Nephron progenitor cell (in vitro differentiated cells): ENCODE measurements at regions not wholly inside any gene's neighbourhood (a gene's known extent, or its start where the extent isn't known, plus 50 kb on each side); places are given as distances from the start of the nearest gene placed in this dataset.

Source experiments
- DNase-seq: peaks from one replicate; pipeline ENCODE4 v3.0.0; 2021
- H3K27ac Mint-ChIP-seq: 2 replicates; pipeline ENCODE4 v1.8.0; 2021; ENCODE audit warnings: mild to moderate bottlenecking, moderate library complexity, mixed read lengths
- H3K27me3 Mint-ChIP-seq: 2 replicates; pipeline ENCODE4 v1.8.0; 2021; ENCODE audit warnings: mild to moderate bottlenecking, low read depth, mixed read lengths; ENCODE audit not compliant: poor library complexity
- H3K36me3 Mint-ChIP-seq: 2 replicates; pipeline ENCODE4 v1.8.0; 2021; ENCODE audit warnings: low read depth, mixed read lengths
- H3K4me1 Mint-ChIP-seq: 2 replicates; pipeline ENCODE4 v1.8.0; 2021; ENCODE audit warnings: mixed read lengths
- H3K4me3 Mint-ChIP-seq: 2 replicates; pipeline ENCODE4 v1.8.0; 2021; ENCODE audit warnings: mild to moderate bottlenecking, moderate library complexity, mixed read lengths
- H3K9me3 Mint-ChIP-seq: 2 replicates; pipeline ENCODE4 v1.8.0; 2021; ENCODE audit warnings: mild to moderate bottlenecking, moderate library complexity, mixed read lengths
- TF ChIP-seq, protein P1 (sequence below): fragments of 200-600 bp; sonication (generic); IDR thresholded peaks from 2 replicates; pipeline ENCODE4 v1.5.0; 2021; ENCODE audit warnings: antibody characterized with exemption

DNA sequence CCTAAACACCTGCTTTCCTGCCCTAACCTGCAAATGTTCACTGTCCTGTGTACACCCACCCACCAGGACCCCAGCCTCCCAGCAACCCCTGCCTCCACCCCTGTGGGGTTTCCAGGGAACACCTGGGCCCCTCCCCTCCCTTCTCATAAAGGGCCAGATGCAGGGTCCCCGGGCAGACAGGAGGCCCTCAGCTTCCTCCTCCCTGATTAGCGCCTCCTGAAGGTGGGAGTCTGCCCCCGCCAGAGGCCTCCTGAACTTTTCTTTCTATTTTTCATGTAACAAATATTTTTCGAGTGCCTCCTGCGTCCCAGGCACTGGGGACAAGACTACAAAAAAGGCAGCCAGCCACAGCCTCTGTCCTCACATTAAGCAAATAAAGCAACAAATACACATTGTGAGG is 135.4 kb upstream of the LINGO1 start:
- Mint-ChIP-seq H3K4me3 (no peak overlapping the region), H3K4me1 (peaks cover 43% of the 10 kb centered on the region), H3K9me3 (no peaks in the 10 kb centered on the region), H3K27ac (peak overlapping the region; percentile 19), H3K27me3 (peaks cover 17% of the 10 kb centered on the region), H3K36me3 (no peaks in the 10 kb centered on the region)
- TF ChIP-seq, protein P1, sequence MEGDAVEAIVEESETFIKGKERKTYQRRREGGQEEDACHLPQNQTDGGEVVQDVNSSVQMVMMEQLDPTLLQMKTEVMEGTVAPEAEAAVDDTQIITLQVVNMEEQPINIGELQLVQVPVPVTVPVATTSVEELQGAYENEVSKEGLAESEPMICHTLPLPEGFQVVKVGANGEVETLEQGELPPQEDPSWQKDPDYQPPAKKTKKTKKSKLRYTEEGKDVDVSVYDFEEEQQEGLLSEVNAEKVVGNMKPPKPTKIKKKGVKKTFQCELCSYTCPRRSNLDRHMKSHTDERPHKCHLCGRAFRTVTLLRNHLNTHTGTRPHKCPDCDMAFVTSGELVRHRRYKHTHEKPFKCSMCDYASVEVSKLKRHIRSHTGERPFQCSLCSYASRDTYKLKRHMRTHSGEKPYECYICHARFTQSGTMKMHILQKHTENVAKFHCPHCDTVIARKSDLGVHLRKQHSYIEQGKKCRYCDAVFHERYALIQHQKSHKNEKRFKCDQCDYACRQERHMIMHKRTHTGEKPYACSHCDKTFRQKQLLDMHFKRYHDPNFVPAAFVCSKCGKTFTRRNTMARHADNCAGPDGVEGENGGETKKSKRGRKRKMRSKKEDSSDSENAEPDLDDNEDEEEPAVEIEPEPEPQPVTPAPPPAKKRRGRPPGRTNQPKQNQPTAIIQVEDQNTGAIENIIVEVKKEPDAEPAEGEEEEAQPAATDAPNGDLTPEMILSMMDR: no peak
- no peak for DNase-seq

DNA sequence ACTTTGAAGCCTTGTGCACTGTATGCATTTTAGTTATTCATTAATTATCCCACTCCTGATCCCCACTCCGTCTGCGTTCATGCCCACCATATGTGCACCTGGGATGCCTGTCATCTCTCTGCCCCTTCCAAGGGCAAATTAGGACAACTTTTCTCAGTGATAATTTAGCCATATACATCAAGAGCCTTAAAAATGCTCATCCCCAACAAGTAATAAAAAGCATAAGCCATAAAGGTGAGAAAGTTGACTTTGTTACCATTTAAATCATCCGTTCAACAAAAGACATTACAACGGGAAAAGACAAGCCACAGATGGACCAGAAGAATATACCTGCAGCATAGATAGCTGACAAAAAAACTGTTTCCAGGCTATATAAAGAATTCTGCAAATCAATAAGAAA is 131.4 kb upstream of the LINGO1 start:
- peaks cover 40% of the 10 kb centered on the region for H3K4me1 Mint-ChIP-seq
- H3K27me3 Mint-ChIP-seq: peaks cover 17% of the 10 kb centered on the region
- TF ChIP-seq, protein P1: no peak
- no peaks in the 10 kb centered on the region for H3K9me3 Mint-ChIP-seq
- DNase-seq: no peak
- H3K4me3 Mint-ChIP-seq: no peak overlapping the region
- no peak overlapping the region for H3K27ac Mint-ChIP-seq
- no peaks in the 10 kb centered on the region for H3K36me3 Mint-ChIP-seq

DNA sequence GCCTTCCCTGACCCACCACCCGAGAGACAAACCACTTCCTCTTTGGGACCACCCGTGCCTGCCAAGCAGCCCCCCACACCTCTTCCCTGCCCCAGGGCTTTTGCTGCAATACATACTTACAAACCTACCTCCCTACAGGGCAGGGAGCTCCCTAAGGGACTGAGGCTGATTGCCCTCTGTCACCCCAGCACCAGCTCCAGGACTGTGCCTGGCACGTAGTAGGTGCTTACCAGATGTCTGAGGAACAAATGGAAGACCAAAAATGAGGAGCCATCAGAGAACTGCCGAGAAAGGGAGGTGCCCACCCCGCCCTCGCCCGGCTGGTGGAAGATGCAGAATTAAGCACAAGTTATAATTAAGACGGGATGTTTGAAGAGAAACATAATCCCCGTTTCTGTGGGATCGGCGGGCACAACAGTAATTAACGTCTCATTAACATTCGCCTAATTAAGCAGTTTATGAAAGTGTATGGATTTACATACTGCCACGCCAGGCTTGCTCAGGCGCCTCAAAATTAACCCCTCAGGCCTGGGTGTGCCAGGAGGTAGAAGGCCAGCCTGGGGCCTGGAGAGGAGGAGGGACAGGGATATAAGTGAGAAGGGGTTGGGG is 130.1 kb upstream of the LINGO1 start:
- H3K36me3 Mint-ChIP-seq: no peaks in the 10 kb centered on the region
- no peaks in the 10 kb centered on the region for H3K9me3 Mint-ChIP-seq
- H3K27ac Mint-ChIP-seq: no peak overlapping the region
- no peak overlapping the region for H3K4me3 Mint-ChIP-seq
- TF ChIP-seq, protein P1: no peak
- peaks cover 17% of the 10 kb centered on the region for H3K27me3 Mint-ChIP-seq
- no peak for DNase-seq
- peaks cover 27% of the 10 kb centered on the region for H3K4me1 Mint-ChIP-seq

DNA sequence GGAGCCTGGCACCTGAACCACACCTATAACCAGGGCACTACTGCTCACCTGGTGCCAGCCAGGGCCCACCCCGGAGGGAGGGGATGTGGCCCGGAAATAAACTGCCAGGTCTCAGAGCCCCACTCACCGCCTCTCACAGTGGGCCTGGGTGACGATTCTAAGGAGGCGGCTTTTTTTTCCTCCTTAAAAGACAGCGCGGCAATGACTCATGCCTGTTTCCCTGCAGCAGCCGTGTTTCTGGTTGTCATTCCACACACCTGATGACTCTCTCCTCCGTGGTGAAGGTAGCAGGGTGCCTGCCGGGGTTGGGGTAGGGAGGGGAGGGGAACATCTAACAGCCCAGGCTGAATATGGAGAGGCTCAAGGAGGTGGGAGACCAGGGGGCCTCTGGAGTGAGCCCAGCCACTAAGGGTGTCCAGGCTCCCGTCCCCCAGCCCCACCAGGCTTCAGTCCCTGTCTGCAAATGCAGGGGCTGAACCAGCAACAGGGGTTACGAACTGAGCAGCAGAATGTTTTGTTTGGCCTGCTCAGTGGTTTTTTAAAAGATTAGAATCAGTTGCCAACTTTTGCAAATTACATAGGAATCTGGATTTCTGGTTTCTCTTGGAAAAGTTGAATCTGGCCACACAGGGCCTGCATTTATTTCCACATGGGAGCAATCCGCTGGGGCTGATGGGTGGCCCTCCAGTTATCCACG is 127.3 kb upstream of the LINGO1 start:
- H3K27me3 Mint-ChIP-seq: peaks cover 6% of the 10 kb centered on the region
- no peak for DNase-seq
- no peak overlapping the region for H3K27ac Mint-ChIP-seq

DNA sequence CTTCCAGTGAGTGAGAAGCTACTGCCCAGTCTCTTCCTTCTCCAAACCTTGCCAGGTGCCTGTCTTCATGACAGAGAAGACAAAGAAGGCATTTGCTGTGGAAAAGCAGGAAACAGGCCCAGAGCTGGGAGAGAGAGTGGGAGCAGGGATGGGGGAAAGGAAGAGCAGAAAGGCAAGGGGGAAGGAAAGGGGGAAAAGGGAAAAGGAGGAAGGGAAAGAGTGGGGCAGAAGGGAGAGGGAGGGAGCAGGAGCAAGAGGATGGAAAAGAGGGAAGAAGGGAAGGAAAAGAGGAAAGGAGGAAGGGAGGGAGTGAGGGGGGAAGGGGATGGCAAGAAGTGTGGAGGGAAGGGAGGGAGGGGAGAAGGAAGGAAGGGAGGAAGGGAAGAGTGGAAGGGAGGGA is 121.2 kb upstream of the LINGO1 start:
- TF ChIP-seq, protein P1: no peak
- H3K4me3 Mint-ChIP-seq: no peak overlapping the region
- peaks cover 23% of the 10 kb centered on the region for H3K27me3 Mint-ChIP-seq
- H3K36me3 Mint-ChIP-seq: no peaks in the 10 kb centered on the region
- no peak for DNase-seq
- H3K4me1 Mint-ChIP-seq: peaks cover 5% of the 10 kb centered on the region
- no peaks in the 10 kb centered on the region for H3K9me3 Mint-ChIP-seq
- no peak overlapping the region for H3K27ac Mint-ChIP-seq

More for the DNA sequence above, 127.3 kb upstream of the LINGO1 start:
- no peaks in the 10 kb centered on the region for H3K36me3 Mint-ChIP-seq
- TF ChIP-seq, protein P1: no peak
- H3K4me3 Mint-ChIP-seq: no peak overlapping the region
- no peaks in the 10 kb centered on the region for H3K9me3 Mint-ChIP-seq
- peaks cover 13% of the 10 kb centered on the region for H3K4me1 Mint-ChIP-seq
